ENCODE measurements at regions not wholly inside any gene's neighbourhood (a gene's known extent, or its start where the extent isn't known, plus 50 kb on each side); places are given as distances from the start of the nearest gene placed in this dataset.
"Not testable (repeated sequence)": the region's sequence is repeated elsewhere in the genome, so short reads cannot be mapped to it uniquely, and the experiment has no call there.

DNA sequence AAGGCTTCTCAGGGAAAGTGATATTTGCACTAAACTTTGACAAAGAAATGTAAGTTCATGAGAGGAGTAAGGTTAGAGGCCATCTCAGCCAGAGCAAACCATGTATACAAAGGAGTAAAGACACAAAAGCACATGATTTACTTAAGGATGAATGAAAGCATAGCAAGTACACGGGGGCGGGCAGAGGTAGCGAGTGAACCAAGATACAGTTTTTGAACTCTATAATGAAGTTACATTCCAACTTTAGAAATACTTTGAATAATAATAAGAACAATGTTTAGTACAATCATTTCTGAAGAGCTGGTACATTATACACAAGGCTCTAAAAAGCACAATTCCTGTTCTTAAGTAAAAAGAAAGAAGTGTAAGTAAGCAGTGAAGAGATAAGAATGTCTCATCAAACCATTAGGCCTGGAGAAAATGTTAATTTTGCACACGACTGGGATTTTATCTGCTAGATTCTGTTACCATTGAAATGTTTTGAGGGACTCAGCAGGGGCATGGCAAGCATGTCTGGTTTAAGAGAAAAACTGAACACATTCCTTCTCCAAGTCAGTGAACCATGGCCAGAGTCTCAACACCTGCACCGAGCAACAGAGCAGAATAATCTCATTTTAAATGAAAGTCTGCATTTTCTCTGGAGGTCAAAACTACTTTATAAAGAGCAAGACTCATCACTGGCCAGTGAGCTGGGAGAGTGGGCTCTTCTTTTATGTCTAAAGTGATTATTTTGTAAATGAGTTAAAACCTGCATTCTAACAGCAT lies 147.6 kb upstream of the TRPM3 start:
- no peak for DNase-seq

DNA sequence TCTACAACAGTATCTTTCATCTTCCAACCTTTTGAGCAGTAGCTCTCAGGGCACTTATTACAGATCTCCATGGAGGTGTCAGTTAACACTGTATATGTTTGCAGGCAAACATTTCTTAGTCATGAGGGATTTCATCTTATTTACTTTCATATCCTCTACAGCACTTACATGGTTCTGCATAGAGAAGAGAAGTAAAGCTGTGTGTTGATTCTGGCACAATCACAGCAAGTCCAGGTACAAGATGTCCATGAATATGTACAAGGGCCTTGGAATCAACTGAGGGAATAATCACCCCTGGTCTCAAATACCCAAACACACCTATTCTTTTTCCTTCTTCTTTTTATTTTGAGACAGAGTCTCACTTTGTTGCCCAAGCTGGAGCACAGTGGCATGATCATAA lies 142.0 kb upstream of the TRPM3 start:
- no peak for DNase-seq

DNA sequence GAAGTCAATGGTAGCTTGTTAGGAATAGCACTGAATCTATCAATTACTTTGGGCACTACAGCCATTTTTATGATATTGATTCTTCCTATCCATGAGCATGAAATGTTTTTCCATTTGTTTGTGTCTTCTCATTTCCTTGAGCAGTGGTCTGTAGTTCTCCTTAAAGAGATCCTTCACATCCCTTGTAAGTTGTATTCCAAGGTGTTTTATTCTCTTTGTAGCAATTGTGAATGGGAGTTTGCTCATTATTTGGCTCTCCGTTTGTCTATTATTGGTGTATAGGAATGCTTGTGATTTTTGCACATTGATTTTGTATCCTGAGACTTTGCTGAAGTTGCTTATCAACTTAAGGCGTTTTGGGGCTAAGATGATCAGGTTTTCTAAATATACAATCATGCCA lies 139.0 kb upstream of the TRPM3 start:
- DNase-seq = not testable (repeated sequence)

DNA sequence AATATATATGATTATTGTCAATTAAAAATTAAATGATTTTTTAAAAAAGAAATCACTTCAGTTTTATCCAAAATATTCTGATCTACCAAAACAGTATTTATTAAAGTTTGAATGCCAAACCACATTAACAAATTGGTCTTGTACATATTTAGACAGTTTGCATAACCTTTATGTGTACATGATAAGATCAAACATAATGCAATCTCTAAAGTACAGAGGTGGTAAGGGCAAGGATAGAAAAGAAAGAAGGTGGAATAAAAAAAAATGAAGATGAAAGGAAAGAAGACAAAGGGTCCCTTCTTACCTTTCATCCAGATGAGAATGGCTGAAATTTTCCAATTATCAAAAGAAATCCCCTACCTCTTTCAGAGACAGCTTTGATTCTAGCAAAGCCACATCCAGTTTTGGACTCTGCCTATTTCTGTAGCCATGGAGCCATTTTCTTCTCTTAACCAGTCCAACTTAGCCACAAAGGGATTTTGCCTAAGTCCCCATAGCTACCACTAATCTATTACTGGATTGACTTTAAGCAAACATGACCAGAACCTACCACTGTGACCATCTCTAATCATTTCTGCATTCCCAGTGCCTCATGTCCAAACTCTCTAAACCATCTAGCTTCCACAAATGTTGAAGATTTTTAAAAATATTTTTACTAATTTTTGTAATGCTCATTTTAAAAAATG lies 133.3 kb upstream of the TRPM3 start:
- no peak for DNase-seq

DNA sequence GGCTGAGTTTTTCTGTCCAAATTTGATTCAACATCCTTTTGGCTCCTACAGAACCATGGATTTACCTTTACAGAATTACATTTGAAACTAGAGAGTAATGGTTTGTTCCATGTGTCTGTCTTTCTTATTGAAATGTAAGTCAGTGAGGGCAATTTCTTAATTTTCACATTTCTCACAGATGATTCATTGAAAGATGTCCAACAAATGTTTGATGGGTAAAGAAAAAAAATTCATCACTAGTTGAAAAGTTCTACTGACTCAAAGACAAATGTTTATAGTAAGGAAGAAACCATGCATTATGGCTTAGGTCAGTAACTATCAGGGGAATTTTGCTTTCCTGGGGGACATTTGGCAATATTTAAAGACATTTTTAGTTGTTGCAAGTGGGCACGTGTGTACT lies 131.6 kb upstream of the TRPM3 start:
- no peak for DNase-seq

DNA sequence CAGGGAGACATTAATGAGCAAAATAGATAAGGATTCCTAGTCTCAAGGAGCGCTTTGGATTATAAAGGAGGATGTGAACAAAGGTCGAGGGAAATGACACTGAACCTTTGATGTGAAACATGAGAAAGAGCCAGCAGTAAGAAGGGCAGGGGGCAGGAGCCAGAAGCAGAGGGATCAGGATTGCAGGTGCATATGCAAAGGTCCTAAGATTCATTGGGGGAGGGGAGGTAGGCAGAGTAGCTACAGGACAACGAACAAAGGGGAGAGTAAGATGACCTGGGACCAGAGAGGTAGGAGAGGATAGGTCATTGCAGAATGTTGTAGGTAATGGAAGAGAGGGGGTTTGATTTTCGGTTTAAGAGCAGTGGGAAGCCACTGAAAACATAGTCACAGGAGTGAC lies 129.2 kb upstream of the TRPM3 start:
- DNase-seq = no peak

DNA sequence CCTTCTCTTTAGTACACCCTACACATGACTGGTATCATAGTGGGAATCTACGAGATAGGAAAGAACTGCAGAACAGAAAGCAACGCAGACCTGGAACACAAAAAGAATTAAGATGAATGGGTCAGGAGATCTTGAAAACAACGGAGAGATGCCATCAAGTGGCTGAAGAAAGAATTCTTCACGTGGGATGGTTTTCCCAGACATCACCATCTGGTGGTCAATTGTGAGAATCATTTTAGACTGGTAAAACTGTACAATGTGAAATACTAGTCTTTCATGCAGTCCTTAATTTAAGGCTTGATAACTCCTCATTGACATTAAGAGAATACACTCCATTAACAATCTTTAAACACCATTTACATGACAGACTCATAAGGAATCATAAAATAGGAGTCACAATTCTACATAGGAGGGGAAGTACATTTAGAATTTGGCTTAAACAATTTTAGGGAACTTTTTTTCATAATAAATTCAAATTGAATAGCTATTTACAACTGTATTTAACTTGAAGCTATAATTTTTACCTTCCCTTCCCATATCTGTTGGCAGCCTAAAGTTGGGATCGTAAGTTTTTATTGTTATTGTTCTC lies 128.4 kb upstream of the TRPM3 start:
- DNase-seq = no peak

DNA sequence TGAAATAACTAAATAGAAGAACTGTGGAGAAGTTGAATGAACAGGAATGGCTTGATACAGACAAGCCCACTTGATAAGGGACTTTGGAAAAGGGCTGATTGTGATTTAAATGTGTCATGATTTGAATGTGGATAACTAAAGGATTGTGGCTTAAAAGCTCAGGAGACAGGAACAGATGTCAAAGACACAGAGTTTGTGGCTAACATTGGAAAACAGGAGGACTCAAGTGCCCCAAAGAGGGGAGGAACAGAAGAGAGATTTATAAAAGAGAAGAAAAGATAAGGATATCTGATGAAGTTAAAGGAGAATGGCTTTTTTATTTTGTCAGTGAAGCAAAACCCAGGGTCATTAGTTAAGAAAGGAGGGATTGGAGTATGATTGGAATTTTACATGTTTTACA lies 124.2 kb upstream of the TRPM3 start:
- DNase-seq = no peak

DNA sequence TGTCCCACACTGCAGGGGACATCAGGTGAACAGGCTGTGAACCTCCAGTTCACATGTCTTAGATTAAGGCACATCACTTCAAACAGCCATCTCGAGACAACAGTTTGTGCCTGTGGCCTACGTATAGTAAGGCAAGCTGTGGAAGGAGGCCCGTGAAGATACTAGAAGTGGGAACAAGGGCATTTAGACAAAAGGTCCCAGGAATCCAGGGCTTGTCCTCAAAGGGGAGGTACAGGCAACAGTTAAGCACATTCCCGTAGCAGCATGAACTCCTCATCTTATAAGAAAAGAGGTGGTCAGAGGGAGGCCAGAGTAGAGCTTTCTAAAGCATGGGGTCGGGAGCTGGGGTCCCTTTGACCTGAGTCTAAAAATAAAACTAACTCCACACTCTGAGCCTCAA lies 122.5 kb upstream of the TRPM3 start:
- no peak for DNase-seq

DNA sequence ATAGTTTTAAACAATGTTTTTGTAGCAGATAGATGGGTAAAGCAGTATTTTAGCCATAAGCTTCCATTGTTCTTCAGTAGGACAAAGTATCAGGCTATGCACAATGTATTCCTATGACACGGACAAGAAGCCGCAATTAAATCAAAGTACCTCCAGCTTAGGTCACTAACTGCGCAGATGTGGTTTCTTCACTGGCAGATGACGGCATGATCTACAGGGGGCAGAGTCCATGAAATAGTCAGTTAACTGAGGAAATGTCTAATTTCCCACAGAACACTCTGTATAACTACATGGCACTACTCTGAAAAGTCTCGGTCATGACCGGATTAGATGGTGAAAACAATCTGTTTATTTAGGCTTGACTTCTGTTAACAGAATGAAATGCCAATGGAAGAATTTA lies 120.7 kb upstream of the TRPM3 start:
- DNase-seq = no peak

DNA sequence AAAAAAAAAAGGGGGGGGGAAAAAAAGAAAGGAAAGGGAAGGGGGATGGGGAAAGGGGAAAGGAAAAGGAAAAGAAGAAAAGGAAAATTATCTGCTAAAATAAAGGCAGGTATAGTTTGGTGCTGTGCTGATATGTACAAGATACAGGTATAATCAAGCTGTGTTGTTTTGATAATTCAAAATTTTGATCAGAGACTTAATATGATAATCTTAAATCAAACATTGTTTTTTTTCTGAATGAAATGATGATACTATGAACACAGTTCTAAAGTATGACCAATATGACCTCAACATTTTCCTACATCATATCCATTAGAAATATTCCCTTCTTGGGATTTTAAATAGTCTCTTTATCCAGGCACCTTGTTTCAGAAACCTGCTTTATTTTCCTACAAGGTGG lies 115.6 kb upstream of the TRPM3 start:
- no peak for DNase-seq

DNA sequence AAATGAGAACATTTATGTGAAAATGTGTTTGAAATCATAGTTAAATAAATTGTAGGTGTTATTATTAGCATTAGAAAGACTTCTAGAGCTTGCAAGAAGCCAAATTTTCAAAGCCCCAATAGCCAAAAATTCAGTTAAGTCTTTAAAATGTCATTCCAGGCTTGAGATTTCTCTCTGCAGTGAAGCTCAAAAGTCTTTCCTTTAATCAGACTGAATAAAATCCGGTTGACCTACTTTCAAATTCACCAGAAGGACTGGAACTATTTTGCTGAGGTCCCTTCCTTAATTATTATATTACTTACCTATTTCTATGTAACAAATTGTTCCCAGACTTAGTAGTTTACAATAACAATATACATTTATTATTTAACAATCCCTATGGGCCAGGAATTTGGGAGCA lies 112.2 kb upstream of the TRPM3 start:
- DNase-seq = no peak

DNA sequence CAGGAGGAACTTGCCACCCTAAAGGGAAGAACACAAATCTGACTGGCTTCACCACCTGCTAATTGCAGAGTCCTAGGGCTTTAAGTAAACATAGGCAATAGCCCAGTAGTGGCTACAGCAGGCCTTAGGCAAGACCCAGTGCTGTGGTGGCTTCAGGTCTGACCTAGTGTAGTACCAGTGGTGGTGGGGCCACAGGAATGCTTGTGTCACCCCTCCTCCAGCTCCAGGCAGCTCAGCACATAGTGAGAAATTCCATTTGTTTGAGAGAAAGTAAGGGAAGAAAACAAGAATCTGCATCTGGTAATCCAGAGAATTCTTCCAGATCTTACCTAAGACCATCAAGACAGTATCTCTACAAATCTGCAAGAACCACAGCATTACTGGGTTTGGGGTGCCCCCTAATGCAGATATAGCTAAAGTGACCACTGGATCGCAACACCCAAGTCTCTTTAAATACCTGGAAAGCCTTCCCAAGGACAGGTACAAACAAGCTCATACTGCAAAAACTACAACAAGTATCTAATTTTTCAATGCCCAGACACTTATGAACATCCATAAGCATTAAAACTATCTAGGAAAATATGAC lies 102.6 kb upstream of the TRPM3 start:
- no peak for DNase-seq

DNA sequence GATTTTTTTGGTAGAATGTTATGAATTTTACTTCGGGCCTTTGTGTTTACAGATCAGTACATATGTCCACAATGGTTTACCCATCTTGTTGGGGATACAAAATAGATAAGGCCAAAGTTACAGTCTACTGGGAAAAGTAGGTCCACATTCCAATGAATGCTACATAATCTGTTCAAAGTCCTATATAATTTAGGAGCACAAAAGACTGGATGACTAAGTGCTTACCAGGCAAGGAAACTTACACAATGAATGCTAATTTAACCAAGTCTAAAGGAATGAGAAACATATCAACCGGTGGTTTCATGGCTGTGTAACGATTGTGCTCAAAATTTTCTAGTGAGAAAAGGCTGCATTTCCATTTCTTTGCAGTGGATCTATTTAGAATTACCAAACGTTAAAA lies 97.4 kb upstream of the TRPM3 start:
- DNase-seq = no peak

DNA sequence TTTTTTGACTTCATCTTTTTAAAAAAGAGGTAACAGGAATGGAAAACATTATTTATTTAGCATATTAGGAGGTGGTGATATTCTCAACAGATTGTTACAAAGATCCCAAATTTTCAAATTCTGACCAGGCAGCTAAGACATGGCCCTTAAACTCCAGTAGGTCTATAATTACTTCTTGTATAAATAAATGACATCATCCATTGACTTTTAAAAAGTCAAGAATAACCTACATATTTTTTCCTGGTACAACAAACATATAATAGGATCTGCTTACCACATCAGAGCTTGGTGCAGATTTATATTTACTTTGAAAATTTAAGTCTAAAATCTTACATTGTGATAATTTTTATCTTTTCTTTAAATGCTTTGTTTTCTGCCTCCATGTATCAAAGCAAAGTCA lies 92.2 kb upstream of the TRPM3 start:
- DNase-seq = no peak

DNA sequence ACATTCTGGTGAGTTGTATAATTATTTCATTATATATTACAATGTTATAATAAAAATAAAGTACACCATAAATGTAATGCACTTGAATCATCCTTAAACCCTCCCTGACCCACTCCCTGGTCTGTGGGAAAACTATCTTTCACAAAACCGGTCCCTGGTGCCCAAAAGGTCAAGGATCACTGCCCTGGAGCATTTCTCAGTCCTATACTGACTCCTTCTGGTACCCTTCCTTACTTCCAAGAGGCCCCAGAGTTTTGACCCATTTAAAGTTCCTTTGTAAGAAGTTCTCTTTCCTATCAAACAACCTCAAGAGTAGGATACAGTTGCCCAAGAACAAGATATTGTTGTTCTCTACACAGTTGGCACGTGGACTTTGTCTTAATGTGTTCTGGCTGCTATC lies 88.9 kb upstream of the TRPM3 start:
- DNase-seq = no peak

DNA sequence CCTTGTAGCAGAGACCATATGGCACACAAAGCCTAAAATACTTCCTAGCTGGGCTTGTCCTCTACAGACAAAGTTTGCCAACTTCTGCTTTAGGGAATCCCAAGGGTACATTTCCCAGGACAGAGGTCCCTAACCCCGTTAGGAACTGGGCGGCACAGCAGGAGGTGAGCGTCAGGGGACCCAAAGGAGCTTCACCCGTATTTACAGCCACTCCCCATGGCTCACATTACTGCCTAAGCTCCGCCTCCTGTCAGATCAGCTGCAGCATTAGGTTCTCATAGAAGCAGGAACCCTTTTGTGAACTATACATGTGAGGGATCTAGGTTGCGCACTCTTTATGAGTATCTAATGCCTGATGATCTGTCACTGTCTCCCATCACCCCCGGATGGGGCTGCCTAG lies 88.5 kb upstream of the TRPM3 start:
- no peak for DNase-seq

DNA sequence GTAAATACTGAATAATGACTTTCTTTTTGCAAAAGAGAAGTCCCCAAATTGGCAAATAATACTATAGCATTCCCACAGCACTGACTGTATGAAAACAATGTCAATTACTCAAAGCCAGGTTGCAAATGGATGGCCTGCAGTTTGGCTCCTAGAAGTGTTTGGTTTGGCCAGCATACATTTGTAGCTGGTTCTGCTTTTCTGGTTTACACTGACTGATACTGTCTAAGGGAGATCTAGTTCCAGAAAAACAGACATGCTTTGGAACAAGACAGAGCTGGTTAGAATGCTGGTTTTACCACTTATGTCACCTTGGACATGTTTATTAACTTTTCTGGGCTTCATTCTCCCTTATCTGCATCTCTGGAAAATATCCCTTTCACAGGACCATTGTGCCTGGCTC lies 81.5 kb upstream of the TRPM3 start:
- DNase-seq = no peak

DNA sequence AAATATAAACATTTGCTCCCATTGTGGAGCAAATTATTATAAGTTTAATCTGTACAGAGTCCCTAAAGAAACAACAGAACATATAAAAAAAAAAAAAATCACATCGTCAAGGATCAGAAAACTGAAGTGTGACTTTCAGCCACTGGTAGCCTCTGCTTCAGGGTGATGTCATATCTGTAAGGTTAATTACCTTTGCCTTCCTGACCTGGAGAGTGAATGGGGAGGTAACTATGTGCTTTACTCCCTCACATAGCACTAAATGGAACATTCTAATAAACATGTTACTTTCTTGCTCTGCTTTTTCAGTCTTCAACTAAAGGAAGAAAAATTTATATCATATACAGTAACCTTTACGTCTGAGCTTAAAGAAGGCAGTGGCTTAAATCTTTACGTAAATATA lies 70.3 kb upstream of the TRPM3 start:
- DNase-seq = no peak

DNA sequence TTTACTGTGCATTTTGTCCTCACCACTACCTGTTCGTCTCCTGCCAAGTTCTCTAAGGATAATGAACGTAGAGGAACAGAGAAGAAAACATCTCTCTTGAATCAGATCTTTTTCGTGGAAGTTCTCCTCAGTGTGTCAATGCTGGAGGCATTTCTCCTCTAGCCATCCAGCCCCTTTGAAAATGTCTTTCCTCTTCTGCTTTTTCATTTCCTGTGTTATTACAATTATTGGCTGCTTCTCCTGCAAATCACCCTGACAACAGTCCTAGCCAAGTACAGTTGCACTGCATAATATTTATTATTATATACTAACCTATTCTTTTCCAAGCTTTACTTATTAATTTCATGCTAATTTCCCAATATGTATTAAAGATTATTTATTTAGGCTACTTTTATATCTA lies 61.8 kb upstream of the TRPM3 start:
- no peak for DNase-seq

DNA sequence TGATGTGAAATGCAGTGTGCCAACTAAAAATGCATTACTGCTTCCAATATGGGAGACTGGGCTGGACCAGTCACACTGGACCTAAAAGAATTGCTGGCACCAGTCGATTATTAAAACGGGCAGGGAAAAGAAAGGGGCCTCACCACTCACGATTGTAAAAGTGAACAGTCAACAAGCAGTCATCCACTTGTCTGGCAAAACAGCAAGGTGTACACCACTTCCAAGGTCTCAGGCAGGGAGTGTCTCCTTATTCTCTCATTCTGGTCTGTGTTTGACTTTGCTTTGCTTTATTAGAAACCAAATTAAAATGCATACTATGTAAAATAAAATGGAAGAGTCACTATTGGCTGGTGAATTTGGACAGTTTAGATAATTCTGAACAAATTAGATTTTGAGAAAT lies 57.8 kb upstream of the TRPM3 start:
- DNase-seq = no peak

DNA sequence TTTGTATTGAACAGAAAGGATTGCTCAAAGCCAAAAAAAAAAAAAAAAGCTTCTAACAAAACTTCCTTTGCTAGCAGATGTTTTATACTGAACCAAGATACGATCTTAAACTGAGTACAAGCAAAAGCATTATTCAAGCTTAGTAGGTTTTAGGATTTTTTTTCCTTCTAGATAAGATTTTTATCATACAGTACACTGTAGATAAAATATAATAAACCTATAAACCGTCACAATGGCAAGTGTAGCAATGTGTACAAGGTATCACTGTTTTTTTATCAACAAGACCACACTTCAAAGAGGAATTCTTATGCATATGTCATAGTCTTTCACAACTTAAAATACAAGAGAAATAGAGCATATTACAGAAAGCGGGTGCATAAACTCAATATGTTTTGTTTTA lies 56.5 kb upstream of the TRPM3 start:
- DNase-seq = no peak

DNA sequence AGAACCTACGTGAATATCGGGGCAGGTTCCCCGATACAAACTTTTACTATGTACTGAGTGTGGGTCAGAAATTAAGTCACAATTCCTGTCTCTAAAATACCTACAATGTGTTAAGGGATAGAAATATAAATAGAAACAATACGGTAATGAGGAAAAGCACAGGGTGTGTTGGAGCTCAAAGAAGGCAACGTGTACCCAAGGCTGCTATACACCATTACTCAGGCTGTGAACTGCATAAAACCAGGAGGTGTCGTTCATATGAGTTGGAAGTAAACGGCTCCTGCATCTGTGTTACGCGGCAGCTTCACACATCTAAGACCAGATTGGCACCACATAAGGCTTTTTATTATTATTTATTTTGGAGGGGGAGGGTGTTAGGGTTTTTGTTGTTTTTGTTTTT lies 50.1 kb upstream of the TRPM3 start:
- no peak for DNase-seq
